NCI-H524 (cell line): ENCODE measurements at regions not wholly inside any gene's neighbourhood (a gene's known extent, or its start where the extent isn't known, plus 50 kb on each side); places are given as distances from the start of the nearest gene placed in this dataset.
"Not testable (repeated sequence)": the region's sequence is repeated elsewhere in the genome, so short reads cannot be mapped to it uniquely, and the experiment has no call there.

Experiments used
- DNase-seq, 2 experiments: peaks; one replicate each; lab custom pipeline; 2025; lab: John Stamatoyannopoulos, UW

- DNase-seq, result not testable (repeated sequence)
Observed at GRCh38 chr2:132068407-132068806, 93.3 kb downstream of the ANKRD30BL start.

GRCh38 chr2:132065391-132065790 is 96.4 kb downstream of the ANKRD30BL start:
- not testable (repeated sequence) for DNase-seq

DNA sequence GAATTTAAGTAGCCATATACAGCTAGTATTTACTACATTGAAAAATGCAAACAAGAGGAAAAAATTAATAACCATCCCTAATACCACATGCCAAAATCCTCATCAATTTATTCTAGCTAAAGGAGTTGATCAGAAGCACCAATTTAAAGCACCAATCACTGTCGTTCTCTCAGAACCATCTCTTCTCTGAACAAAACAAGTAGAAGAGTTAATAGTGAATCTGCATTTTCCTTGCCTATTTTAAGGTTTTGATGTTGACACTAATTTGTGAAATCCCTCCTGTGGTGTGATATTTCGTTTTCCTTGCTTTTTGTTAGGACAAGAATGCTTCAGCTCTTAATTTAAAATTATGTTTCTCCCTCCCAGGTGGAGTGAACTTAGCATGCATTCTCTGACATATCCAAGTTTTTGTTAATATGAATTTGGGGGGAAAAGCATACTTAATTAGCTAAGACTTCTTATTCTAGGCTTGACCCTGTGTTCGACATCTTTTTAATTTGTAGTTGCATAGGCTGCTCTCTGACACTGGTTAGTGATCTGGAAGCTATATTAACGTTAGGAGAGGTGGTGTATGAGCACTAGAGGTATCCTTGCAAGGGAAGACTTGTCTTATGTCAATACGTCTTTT is 122.0 kb downstream of the ANKRD30BL start:
- DNase-seq, result not testable (repeated sequence)

DNA sequence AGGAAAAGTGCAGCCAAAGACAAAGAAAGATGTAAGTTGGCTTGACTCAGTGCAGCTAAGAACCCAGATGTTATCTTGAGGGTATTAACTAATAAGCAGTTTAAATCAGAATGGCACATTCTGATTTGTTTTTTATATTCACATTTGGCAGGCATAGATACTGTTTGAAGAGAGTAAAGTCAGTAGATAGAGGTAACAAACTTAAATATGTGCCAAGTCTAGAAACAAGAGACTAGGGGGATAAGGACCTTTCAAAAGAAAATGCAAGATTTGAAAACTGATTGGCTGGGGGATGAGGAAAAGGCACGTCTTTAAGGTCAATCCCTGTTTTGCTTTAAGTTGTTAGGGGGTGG is 122.9 kb downstream of the ANKRD30BL start:
- not testable (repeated sequence) for DNase-seq

DNA sequence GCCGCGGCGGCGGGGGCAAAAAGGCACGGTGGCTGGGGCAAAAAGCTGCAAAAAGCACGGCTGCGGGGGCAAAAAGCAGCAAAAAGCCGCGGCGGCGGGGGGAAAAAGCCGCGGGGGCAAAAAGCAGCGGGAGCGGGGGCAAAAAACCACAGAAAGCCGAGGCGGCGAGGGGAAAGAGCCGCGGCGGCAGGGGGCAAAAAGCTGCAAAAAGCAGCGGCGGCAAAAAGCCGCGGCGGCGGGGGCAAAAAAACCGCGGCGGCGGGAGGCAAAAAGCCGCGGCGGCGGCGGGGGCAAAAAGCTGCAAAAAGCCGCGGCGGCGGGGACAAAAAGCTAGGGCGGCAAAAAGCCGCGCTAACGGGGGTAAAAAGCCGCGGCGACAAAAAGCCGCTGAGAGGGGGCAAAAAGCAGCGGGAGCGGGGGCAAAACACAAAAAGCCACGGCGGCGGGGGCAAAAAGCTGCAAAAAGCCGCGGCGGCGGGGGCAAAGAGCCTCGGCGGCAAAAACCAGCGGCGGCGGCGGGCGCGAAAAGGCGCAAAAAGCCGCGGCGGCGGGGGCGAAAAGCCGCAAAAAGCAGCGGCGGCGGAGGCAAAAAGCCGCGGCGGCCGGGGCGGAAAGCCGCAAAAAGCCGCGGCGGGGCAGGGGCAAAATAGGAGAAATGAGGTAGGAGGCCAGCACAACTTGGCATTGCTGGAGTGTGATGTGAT is 123.4 kb downstream of the ANKRD30BL start:
- peak in 1 of 2 experiments; percentile 31 for DNase-seq

GRCh38 chr2:132037527-132038178 is 124.1 kb downstream of the ANKRD30BL start:
- DNase-seq, result peak in 1 of 2 experiments; percentile 60

DNA sequence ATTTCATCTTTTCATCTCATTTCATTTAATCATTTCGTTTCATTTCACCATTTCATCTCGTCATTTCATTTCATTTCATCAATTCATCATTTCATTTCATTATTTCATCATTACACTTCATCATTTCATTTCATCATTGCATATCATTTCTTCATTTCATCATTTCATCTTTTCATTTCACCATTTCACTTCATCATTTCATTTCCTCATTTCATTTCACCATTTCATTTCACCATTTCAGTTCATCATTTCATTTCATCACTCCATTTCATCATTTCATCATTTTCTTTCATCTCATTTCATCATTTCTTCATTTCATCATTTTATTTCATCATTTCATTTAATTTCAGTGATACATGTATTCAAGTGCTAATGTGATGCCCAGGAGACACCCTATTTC is 127.1 kb downstream of the ANKRD30BL start:
- no peak for DNase-seq

- DNase-seq, result no peak
Observed at GRCh38 chr2:132033949-132034348, 127.8 kb downstream of the ANKRD30BL start.

GRCh38 chr2:132033365-132033764 is 128.4 kb downstream of the ANKRD30BL start:
- DNase-seq, result no peak

DNA sequence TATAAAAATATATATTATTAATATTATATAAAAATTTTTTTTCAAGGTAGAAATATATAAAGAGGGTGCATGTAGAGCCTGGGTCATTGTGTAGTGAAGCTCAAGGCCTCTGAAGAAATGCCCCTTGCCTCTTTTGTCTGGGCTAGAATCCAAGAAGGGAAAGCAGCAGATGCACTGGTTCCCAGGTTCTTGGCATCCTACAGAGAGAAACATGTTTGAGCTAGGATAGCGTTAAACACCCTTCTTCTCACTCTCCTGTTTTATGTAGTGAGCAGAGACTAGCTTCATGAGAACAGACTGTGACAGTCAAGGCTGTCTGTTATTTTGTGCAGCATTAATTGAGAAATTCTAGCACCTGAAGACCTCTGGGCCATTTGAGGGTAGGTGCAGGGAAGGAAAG is 149.7 kb downstream of the ANKRD30BL start:
- DNase-seq, result not testable (repeated sequence)

- peak in 1 of 2 experiments; percentile 8 for DNase-seq
Observed at GRCh38 chr2:132009874-132010521, 151.8 kb downstream of the ANKRD30BL start.

DNA sequence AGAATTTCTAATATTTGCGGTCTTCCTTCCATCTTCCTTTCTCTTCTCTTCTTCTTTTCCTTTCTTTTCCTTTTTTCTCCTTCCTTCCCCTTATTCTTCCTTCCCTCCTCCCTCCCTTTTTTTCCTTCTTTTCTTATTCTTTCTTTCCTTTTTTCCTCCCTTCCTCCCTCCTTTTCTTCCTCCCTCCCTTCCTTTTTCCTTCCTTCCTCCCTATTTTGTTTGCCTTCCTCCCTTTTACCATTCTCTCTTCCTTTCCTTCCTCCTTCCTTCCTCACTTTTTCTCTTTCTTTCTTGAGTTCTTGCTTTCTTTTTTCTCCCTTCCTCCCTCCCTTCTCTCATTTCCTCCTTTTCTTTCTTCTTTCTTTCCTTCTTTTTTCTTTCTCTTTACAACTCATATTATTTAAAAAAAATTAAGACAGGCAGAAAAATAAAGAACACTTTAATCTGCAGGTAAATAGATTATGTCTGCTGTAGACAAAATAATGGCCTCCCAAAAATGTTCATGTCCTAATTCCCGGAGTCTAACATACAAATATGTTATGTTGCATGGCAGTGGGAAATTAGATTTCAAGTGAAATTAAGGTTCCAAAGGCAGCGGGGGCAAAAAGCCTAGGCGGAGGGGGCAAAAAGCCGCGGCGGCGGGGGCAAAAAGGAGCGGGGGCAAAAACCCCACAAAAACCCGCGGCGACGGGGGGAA is 152.4 kb downstream of the ANKRD30BL start:
- DNase-seq, result no peak

DNA sequence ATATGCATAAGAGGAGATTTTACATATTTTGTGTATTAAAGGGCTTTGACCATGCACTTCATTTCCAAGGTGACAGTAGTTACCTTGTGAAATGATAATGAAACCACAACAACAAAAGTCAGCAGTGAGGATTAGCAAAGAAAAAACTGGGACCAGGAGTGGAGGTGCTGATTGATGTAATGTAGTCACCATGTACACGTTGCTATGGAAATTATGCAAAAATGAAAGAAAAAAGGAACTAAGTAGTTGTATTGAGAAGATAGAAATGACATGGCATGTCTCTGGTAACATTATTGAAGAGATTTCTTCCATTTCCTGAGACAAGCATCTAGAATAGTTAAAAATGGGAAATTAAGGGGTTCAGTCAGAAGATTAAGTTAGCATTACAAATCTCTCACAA is 171.0 kb downstream of the ANKRD30BL start:
- DNase-seq, result not testable (repeated sequence)

- not testable (repeated sequence) for DNase-seq
Observed at GRCh38 chr2:131966671-131967070, 195.1 kb downstream of the ANKRD30BL start.

DNA sequence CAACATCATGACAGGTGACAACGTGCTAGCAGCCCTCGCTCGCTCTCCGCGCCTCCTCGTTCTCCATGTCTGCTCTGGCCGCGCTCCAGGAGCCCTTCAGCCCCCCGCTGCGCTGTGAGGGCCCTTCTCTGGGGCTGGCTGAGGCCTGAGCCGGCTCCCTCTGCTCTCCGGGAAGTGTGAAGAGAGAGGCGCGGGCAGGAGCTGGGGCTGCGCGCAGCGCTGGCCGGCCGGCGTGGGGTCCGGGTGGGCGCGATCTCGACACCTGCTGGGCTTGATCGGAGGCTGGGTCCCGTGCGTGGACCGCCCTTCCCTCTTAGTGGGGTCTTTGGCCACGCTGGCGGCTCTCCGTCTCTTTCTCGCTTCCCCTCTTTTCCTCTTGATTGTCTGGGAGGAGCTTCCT is 195.5 kb downstream of the ANKRD30BL start:
- DNase-seq, result no peak

- DNase-seq, result not testable (repeated sequence)
Observed at GRCh38 chr2:131958019-131958609, 203.6 kb downstream of the ANKRD30BL start.

GRCh38 chr2:131948641-131949040 is 213.1 kb downstream of the ANKRD30BL start:
- DNase-seq, result not testable (repeated sequence)

DNA sequence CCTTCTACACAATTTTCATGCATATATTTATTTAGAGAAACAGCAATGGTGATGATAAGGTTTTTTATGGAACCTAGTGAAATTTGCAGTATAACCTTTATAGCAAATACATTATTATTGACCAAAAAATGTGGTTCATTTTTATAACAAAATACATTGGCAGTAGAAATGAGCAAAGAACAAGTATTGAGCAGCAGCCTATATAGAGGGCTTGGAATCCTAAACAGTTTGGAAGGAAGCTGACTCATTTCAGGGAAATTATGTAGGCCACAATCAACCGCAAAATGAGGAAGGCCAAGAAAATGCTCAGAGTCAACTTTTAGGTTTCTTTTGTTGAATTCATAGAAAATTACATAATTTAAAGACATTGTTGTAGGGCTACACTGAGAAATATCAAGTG is 238.5 kb downstream of the ANKRD30BL start:
- DNase-seq, result not testable (repeated sequence)

- peak in 1 of 2 experiments; percentile 44 for DNase-seq
Observed at GRCh38 chr2:131922854-131923253, 238.9 kb downstream of the ANKRD30BL start.
